GM23338 (cell line): ENCODE measurements at regions not wholly inside any gene's neighbourhood (a gene's known extent, or its start where the extent isn't known, plus 50 kb on each side); places are given as distances from the start of the nearest gene placed in this dataset.

Source experiments
- ATAC-seq: fragments of 200-7000 bp; cut with Tn5 transposase; 3 replicates; pipeline ENCODE4 v1.9.1; 2020
- DNase-seq: peaks from one replicate; pipeline ENCODE4 v3.0.0-alpha.2; 2015; ENCODE audit warnings: low spot score
- H2AFZ ChIP-seq: fragments of 200-600 bp; sonication (generic); 2 replicates; pipeline ENCODE4 v1.8.0; 2016; ENCODE audit warnings: antibody characterized with exemption, mild to moderate bottlenecking, moderate library complexity
- H3F3A ChIP-seq: fragments of 200-600 bp; sonication (generic); replicated peaks from 2 replicates; pipeline ENCODE4 v1.8.0; 2017; ENCODE audit warnings: antibody characterized with exemption, mixed run types, low read depth
- H3K27ac ChIP-seq: fragments of 200-600 bp; sonication (generic); 2 replicates; pipeline ENCODE4 v1.6.1; 2016; ENCODE audit warnings: low read depth
- H3K27me3 ChIP-seq: fragments of 200-600 bp; sonication (generic); 2 replicates; pipeline ENCODE4 v1.8.0; 2016; ENCODE audit warnings: mild to moderate bottlenecking, mixed run types, moderate library complexity; ENCODE audit not compliant: insufficient read depth
- H3K36me3 ChIP-seq: fragments of 200-600 bp; sonication (generic); 2 replicates; pipeline ENCODE4 v1.8.0; 2016; ENCODE audit warnings: mild to moderate bottlenecking; ENCODE audit not compliant: insufficient read depth
- H3K4me1 ChIP-seq: fragments of 200-600 bp; sonication (generic); 2 replicates; pipeline ENCODE4 v1.8.0; 2016; ENCODE audit warnings: mild to moderate bottlenecking, moderate library complexity; ENCODE audit not compliant: insufficient read depth
- H3K4me2 ChIP-seq: fragments of 200-600 bp; sonication (generic); 2 replicates; pipeline ENCODE4 v1.7.1; 2017; ENCODE audit warnings: mixed run types
- H3K4me3 ChIP-seq: fragments of 200-600 bp; sonication (generic); 2 replicates; pipeline ENCODE4 v1.6.1; 2016; ENCODE audit warnings: mixed run types
- H3K79me2 ChIP-seq: fragments of 200-600 bp; sonication (generic); replicated peaks from 2 replicates; pipeline ENCODE4 v1.8.0; 2017; ENCODE audit warnings: mild to moderate bottlenecking; ENCODE audit not compliant: insufficient read depth
- H3K9me2 ChIP-seq: fragments of 200-600 bp; sonication (generic); 2 replicates; pipeline ENCODE4 v1.8.0; 2017; ENCODE audit not compliant: insufficient read depth
- H4K20me1 ChIP-seq: fragments of 200-600 bp; sonication (generic); replicated peaks from 2 replicates; pipeline ENCODE4 v1.8.0; 2017; ENCODE audit warnings: mild to moderate bottlenecking; ENCODE audit not compliant: insufficient read depth
- H3K27ac Mint-ChIP-seq: 2 replicates; pipeline ENCODE4 v1.8.0; 2020; ENCODE audit warnings: inconsistent platforms, mild to moderate bottlenecking, moderate library complexity, mixed read lengths
- H3K27me3 Mint-ChIP-seq: 3 replicates; pipeline ENCODE4 v1.8.0; 2022; ENCODE audit warnings: low read depth, mild to moderate bottlenecking, moderate library complexity, mixed read lengths, inconsistent platforms; ENCODE audit not compliant: insufficient read depth, poor library complexity
- H3K36me3 Mint-ChIP-seq: 3 replicates; pipeline ENCODE4 v1.8.0; 2021; ENCODE audit warnings: low read depth, mild to moderate bottlenecking, inconsistent platforms, moderate library complexity, mixed read lengths
- H3K4me1 Mint-ChIP-seq: 3 replicates; pipeline ENCODE4 v1.8.0; 2020; ENCODE audit warnings: mild to moderate bottlenecking, inconsistent platforms, mixed read lengths
- H3K4me3 Mint-ChIP-seq: 3 replicates; pipeline ENCODE4 v1.8.0; 2021; ENCODE audit warnings: moderate library complexity, mild to moderate bottlenecking, inconsistent platforms, mixed read lengths
- H3K9me3 Mint-ChIP-seq: 3 replicates; pipeline ENCODE4 v1.8.0; 2020; ENCODE audit warnings: moderate library complexity, mild to moderate bottlenecking, inconsistent platforms, mixed read lengths
- EZH2phosphoT487 ChIP-seq: fragments of 200-600 bp; sonication (generic); IDR thresholded peaks from one replicate; pipeline ENCODE4 v1.8.1; 2018; ENCODE audit warnings: antibody characterized with exemption; ENCODE audit not compliant: unreplicated experiment
- POLR2AphosphoS5 ChIP-seq: IDR thresholded peaks from 2 replicates; pipeline ENCODE4 v1.6.1; 2016; ENCODE audit warnings: antibody characterized with exemption, low read depth
- ZNF114 ChIP-seq: fragments of 250-450 bp; sonication (Bioruptor Pico); IDR thresholded peaks from 2 replicates; pipeline ENCODE4 v1.5.0; 2020; ENCODE audit warnings: mild to moderate bottlenecking, moderate library complexity
- TF ChIP-seq, protein P1 (sequence below): IDR thresholded peaks from one replicate; pipeline ENCODE4 v1.6.1; 2018; ENCODE audit warnings: antibody characterized with exemption; ENCODE audit not compliant: unreplicated experiment
- TF ChIP-seq, protein P2 (sequence below), 2 experiments: fragments of 200-600 bp in 1 of 2; sonication (generic) in 1 of 2; conservative IDR thresholded peaks; 2 replicates each; pipeline versions ENCODE4 v1.5.1 to v1.6.1; 2016 to 2017; ENCODE audit warnings: antibody characterized with exemption in 2 of 2, low read depth in 2 of 2, mild to moderate bottlenecking in 2 of 2, moderate library complexity in 1 of 2
- TF ChIP-seq, protein P3 (sequence below): IDR thresholded peaks from 2 replicates; pipeline ENCODE4 v1.6.1; 2016; ENCODE audit warnings: antibody characterized with exemption
- TF ChIP-seq, protein P4 (sequence below): fragments of 250-450 bp; sonication (Bioruptor Pico); IDR thresholded peaks from 2 replicates; pipeline ENCODE4 v1.5.0; 2020; ENCODE audit warnings: mild to moderate bottlenecking, moderate library complexity

DNA sequence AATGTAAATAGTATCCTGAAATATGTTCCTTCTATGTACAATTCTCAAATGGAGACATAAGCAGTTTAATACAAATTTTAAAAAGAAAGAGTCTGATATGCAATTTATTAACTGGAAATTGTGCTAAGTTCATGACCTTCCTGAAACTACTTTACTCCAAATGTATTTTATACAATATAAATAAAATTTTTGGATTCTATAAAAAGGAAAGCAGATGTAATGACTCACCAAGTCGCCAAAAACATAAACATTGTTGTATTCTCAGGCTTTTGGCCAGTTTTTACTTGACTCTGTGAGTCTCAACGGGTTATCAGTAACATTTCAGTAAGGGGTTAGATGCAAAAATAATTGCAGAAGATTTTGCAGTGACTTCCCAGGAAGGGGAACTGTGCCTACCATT lies 948.2 kb downstream of the EPHA3 start (continued):
- TF ChIP-seq, protein P1, sequence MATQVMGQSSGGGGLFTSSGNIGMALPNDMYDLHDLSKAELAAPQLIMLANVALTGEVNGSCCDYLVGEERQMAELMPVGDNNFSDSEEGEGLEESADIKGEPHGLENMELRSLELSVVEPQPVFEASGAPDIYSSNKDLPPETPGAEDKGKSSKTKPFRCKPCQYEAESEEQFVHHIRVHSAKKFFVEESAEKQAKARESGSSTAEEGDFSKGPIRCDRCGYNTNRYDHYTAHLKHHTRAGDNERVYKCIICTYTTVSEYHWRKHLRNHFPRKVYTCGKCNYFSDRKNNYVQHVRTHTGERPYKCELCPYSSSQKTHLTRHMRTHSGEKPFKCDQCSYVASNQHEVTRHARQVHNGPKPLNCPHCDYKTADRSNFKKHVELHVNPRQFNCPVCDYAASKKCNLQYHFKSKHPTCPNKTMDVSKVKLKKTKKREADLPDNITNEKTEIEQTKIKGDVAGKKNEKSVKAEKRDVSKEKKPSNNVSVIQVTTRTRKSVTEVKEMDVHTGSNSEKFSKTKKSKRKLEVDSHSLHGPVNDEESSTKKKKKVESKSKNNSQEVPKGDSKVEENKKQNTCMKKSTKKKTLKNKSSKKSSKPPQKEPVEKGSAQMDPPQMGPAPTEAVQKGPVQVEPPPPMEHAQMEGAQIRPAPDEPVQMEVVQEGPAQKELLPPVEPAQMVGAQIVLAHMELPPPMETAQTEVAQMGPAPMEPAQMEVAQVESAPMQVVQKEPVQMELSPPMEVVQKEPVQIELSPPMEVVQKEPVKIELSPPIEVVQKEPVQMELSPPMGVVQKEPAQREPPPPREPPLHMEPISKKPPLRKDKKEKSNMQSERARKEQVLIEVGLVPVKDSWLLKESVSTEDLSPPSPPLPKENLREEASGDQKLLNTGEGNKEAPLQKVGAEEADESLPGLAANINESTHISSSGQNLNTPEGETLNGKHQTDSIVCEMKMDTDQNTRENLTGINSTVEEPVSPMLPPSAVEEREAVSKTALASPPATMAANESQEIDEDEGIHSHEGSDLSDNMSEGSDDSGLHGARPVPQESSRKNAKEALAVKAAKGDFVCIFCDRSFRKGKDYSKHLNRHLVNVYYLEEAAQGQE, result no peak
- TF ChIP-seq, protein P2, sequence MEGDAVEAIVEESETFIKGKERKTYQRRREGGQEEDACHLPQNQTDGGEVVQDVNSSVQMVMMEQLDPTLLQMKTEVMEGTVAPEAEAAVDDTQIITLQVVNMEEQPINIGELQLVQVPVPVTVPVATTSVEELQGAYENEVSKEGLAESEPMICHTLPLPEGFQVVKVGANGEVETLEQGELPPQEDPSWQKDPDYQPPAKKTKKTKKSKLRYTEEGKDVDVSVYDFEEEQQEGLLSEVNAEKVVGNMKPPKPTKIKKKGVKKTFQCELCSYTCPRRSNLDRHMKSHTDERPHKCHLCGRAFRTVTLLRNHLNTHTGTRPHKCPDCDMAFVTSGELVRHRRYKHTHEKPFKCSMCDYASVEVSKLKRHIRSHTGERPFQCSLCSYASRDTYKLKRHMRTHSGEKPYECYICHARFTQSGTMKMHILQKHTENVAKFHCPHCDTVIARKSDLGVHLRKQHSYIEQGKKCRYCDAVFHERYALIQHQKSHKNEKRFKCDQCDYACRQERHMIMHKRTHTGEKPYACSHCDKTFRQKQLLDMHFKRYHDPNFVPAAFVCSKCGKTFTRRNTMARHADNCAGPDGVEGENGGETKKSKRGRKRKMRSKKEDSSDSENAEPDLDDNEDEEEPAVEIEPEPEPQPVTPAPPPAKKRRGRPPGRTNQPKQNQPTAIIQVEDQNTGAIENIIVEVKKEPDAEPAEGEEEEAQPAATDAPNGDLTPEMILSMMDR (conservative IDR thresholded peaks at IDR 0.05; ENCODE audit: low read depth in 2 of 2), result no peak
- TF ChIP-seq ZNF114 (CRISPR knock-in tag) (no peak), POLR2AphosphoS5 (no peak)
- TF ChIP-seq, protein P3, sequence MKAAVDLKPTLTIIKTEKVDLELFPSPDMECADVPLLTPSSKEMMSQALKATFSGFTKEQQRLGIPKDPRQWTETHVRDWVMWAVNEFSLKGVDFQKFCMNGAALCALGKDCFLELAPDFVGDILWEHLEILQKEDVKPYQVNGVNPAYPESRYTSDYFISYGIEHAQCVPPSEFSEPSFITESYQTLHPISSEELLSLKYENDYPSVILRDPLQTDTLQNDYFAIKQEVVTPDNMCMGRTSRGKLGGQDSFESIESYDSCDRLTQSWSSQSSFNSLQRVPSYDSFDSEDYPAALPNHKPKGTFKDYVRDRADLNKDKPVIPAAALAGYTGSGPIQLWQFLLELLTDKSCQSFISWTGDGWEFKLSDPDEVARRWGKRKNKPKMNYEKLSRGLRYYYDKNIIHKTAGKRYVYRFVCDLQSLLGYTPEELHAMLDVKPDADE, result no peak

DNA sequence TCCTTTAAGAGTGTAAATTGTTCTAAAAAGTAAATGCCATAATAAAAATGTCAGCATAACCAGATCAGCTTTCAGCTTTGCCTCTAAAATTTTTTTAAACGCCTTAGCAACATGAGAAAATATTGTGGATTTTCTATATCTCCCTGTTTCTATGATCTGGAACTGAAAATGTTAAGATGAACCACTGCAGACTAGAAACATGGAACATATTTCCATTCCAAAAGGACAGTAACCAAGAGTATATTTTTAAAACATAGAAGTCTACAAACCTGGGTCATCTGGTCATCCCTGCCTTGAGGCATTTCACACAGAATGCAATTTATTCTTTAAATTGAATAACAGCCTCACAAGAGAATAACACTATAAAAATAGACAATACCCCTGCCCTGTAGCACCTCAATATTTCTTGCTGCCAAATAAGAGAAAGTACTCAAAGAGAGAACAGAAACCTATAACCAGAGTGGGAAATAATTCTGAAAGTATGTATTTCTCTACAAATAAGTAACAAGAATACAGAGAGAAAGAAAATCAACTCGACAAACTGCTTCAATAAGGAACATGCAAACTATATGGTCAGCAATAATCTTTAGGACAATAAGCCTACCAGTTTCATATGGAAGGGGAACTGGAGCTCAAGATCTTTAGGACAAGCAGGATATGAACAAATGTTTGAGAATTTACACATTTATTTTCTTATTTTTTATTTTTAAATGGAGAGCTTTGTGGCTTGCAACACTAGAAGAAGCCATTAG lies 949.0 kb downstream of the EPHA3 start:
- Mint-ChIP-seq H3K36me3 (no peaks in the 10 kb centered on the region), H3K4me1 (peaks cover 4% of the 10 kb centered on the region), H3K27me3 (no peaks in the 10 kb centered on the region), H3K9me3 (no peaks in the 10 kb centered on the region), H3K27ac (no peak overlapping the region), H3K4me3 (no peak overlapping the region)
- Histone ChIP-seq H3K4me3 (no peak overlapping the region), H3K27me3 (no peaks in the 10 kb centered on the region), H2AFZ (no peak overlapping the region), H3K36me3 (no peaks in the 10 kb centered on the region), H3F3A (no peaks in the 10 kb centered on the region), H3K4me1 (no peaks in the 10 kb centered on the region), H3K4me2 (no peak overlapping the region), H3K27ac (no peak overlapping the region), H4K20me1 (no peaks in the 10 kb centered on the region), H3K79me2 (no peaks in the 10 kb centered on the region), H3K9me2 (peaks cover 10% of the 10 kb centered on the region)
- ATAC-seq (no peak), DNase-seq (no peak)
- TF ChIP-seq, protein P2 (conservative IDR thresholded peaks at IDR 0.05; ENCODE audit: low read depth in 2 of 2), result no peak
- TF ChIP-seq, protein P4, sequence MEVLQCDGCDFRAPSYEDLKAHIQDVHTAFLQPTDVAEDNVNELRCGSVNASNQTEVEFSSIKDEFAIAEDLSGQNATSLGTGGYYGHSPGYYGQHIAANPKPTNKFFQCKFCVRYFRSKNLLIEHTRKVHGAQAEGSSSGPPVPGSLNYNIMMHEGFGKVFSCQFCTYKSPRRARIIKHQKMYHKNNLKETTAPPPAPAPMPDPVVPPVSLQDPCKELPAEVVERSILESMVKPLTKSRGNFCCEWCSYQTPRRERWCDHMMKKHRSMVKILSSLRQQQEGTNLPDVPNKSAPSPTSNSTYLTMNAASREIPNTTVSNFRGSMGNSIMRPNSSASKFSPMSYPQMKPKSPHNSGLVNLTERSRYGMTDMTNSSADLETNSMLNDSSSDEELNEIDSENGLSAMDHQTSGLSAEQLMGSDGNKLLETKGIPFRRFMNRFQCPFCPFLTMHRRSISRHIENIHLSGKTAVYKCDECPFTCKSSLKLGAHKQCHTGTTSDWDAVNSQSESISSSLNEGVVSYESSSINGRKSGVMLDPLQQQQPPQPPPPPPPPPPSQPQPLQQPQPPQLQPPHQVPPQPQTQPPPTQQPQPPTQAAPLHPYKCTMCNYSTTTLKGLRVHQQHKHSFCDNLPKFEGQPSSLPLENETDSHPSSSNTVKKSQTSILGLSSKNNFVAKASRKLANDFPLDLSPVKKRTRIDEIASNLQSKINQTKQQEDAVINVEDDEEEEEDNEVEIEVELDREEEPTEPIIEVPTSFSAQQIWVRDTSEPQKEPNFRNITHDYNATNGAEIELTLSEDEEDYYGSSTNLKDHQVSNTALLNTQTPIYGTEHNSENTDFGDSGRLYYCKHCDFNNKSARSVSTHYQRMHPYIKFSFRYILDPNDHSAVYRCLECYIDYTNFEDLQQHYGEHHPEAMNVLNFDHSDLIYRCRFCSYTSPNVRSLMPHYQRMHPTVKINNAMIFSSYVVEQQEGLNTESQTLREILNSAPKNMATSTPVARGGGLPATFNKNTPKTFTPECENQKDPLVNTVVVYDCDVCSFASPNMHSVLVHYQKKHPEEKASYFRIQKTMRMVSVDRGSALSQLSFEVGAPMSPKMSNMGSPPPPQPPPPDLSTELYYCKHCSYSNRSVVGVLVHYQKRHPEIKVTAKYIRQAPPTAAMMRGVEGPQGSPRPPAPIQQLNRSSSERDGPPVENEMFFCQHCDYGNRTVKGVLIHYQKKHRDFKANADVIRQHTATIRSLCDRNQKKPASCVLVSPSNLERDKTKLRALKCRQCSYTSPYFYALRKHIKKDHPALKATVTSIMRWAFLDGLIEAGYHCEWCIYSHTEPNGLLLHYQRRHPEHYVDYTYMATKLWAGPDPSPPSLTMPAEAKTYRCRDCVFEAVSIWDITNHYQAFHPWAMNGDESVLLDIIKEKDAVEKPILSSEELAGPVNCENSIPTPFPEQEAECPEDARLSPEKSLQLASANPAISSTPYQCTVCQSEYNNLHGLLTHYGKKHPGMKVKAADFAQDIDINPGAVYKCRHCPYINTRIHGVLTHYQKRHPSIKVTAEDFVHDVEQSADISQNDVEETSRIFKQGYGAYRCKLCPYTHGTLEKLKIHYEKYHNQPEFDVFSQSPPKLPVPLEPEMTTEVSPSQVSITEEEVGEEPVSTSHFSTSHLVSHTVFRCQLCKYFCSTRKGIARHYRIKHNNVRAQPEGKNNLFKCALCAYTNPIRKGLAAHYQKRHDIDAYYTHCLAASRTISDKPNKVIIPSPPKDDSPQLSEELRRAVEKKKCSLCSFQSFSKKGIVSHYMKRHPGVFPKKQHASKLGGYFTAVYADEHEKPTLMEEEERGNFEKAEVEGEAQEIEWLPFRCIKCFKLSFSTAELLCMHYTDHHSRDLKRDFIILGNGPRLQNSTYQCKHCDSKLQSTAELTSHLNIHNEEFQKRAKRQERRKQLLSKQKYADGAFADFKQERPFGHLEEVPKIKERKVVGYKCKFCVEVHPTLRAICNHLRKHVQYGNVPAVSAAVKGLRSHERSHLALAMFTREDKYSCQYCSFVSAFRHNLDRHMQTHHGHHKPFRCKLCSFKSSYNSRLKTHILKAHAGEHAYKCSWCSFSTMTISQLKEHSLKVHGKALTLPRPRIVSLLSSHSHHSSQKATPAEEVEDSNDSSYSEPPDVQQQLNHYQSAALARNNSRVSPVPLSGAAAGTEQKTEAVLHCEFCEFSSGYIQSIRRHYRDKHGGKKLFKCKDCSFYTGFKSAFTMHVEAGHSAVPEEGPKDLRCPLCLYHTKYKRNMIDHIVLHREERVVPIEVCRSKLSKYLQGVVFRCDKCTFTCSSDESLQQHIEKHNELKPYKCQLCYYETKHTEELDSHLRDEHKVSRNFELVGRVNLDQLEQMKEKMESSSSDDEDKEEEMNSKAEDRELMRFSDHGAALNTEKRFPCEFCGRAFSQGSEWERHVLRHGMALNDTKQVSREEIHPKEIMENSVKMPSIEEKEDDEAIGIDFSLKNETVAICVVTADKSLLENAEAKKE (CRISPR knock-in tag), result no peak
- no peak for TF ChIP-seq EZH2phosphoT487
